GM12878 (cell line): ENCODE measurements at regions not wholly inside any gene's neighbourhood (a gene's known extent, or its start where the extent isn't known, plus 50 kb on each side); places are given as distances from the start of the nearest gene placed in this dataset.

ENCODE experiments used
- ATAC-seq: fragments of 200-7000 bp; cut with Tn5 transposase; 3 replicates; pipeline ENCODE4 v1.9.1; 2020; ENCODE audit warnings: mild to moderate bottlenecking, moderate library complexity
- BruUV-seq: library from RNA; stranded (reverse); fragments of 400-500 nt; replicated peaks from 2 replicates; lab custom pipeline; 2021; lab: Mats Ljungman, UMichigan
- CTCF ChIA-PET: fragments of 300-600 bp; sonication (Branson Sonifier 250); formaldehyde crosslinking; extraction: SDS; loops from one replicate; lab custom pipeline; 2021; ENCODE audit warnings: inconsistent platforms; lab: Yijun Ruan, JAX
- POLR2A ChIA-PET: fragments of 350-600 bp; formaldehyde crosslinking; extraction: SDS; loops from one replicate; lab custom pipeline; 2021; ENCODE audit warnings: inconsistent platforms; lab: Charles Lee
- RAD21 ChIA-PET: fragments of 300-600 bp; sonication (Branson Sonifier 250); formaldehyde crosslinking; loops from one replicate; lab custom pipeline; 2023; ENCODE audit warnings: antibody characterized with exemption; ENCODE audit not compliant: unreplicated experiment; lab: Charles Lee
- SMC1A ChIA-PET: fragments of 300-600 bp; sonication (Branson Sonifier 250); formaldehyde crosslinking; loops from one replicate; lab custom pipeline; 2023; ENCODE audit not compliant: unreplicated experiment, uncharacterized antibody; lab: Charles Lee
- DNase-seq: peaks from one replicate; pipeline ENCODE4 v3.0.0-alpha.2; 2011; ENCODE audit warnings: low read depth, low spot score
- FAIRE-seq: peaks from 3 replicates; lab custom pipeline; 2011; peaks lifted over from hg19 to GRCh38; lab: Jason Lieb, UNC
- H2AFZ ChIP-seq: 2 replicates; pipeline ENCODE4 v1.6.0; 2011; ENCODE audit warnings: low read depth, low read length, control low read depth; ENCODE audit not compliant: control insufficient read depth
- H3K27ac ChIP-seq: 2 replicates; pipeline ENCODE4 v1.5.1; 2011; ENCODE audit warnings: control low read depth; ENCODE audit not compliant: control insufficient read depth, insufficient read depth
- H3K27me3 ChIP-seq, 2 experiments: replicated peaks in 1 of 2; 2 replicates each; pipeline versions ENCODE4 v1.6.0 to v1.6.1; 2011; ENCODE audit warnings: low read length in 1 of 2; ENCODE audit not compliant: control insufficient read depth in 2 of 2, insufficient read depth in 2 of 2
- H3K36me3 ChIP-seq, 2 experiments: 2 replicates each; pipeline ENCODE4 v1.5.1; 2011; ENCODE audit warnings: low read length in 1 of 2; ENCODE audit not compliant: control insufficient read depth in 2 of 2, insufficient read depth in 2 of 2
- H3K4me1 ChIP-seq: 2 replicates; pipeline ENCODE4 v1.6.1; 2011; ENCODE audit warnings: mild to moderate bottlenecking, low read length, moderate library complexity, mixed read lengths; ENCODE audit not compliant: control insufficient read depth, insufficient read depth
- H3K4me2 ChIP-seq: 2 replicates; pipeline ENCODE4 v1.6.0; 2011; ENCODE audit warnings: control low read depth; ENCODE audit not compliant: control insufficient read depth, insufficient read depth
- H3K4me3 ChIP-seq: fragments of 200-600 bp; sonication (generic); 2 replicates; pipeline ENCODE4 v1.5.1; 2016
- H3K79me2 ChIP-seq: 2 replicates; pipeline ENCODE4 v1.6.0; 2011; ENCODE audit warnings: low read length; ENCODE audit not compliant: control insufficient read depth, insufficient read depth
- H3K9ac ChIP-seq: 2 replicates; pipeline ENCODE4 v1.8.0; 2011; ENCODE audit warnings: low read length, control low read depth, mixed read lengths; ENCODE audit not compliant: control insufficient read depth, insufficient read depth
- H3K9me3 ChIP-seq: replicated peaks from 3 replicates; pipeline ENCODE4 v1.5.1; 2011; ENCODE audit warnings: mild to moderate bottlenecking, low read length; ENCODE audit not compliant: control insufficient read depth, insufficient read depth
- H4K20me1 ChIP-seq: 2 replicates; pipeline ENCODE4 v1.6.0; 2011; ENCODE audit not compliant: control insufficient read depth, insufficient read depth
- BACH1 ChIP-seq: fragments of 450-650 bp; IDR thresholded peaks from 2 replicates; pipeline ENCODE4 v1.6.1; 2017; ENCODE audit warnings: mild to moderate bottlenecking, borderline replicate concordance
- BMI1 ChIP-seq: fragments of 450-650 bp; IDR thresholded peaks from 2 replicates; pipeline ENCODE4 v1.6.1; 2016; ENCODE audit warnings: mild to moderate bottlenecking, moderate library complexity, borderline replicate concordance
- CBX5 ChIP-seq: sonication (generic); IDR thresholded peaks from 2 replicates; pipeline ENCODE4 v1.6.1; 2016; ENCODE audit warnings: low read depth, moderate library complexity, mild to moderate bottlenecking, inconsistent platforms
- DPF2 ChIP-seq: fragments of 450-650 bp; IDR thresholded peaks from 2 replicates; pipeline ENCODE4 v1.6.1; 2017; ENCODE audit warnings: mild to moderate bottlenecking
- E2F4 ChIP-seq: IDR thresholded peaks from 2 replicates; pipeline ENCODE4 v1.6.1; 2012; ENCODE audit warnings: low read depth, low read length, improper control_type of control experiment
- ETV6 ChIP-seq, 2 experiments: fragments of 450-650 bp in 1 of 2; IDR thresholded peaks in 1 of 2; conservative IDR thresholded peaks in 1 of 2; 2 replicates each; pipeline ENCODE4 v1.6.1; 2014; ENCODE audit warnings: antibody characterized with exemption in 1 of 2, borderline replicate concordance in 1 of 2, low read depth in 1 of 2, mild to moderate bottlenecking in 1 of 2, moderate library complexity in 1 of 2
- FOXM1 ChIP-seq: IDR thresholded peaks from 2 replicates; pipeline ENCODE4 v1.6.1; 2012; ENCODE audit warnings: low read depth, mild to moderate bottlenecking, inconsistent platforms, low read length, moderate library complexity
- IRF5 ChIP-seq: fragments of 450-650 bp; IDR thresholded peaks from 2 replicates; pipeline ENCODE4 v1.6.1; 2017; ENCODE audit warnings: borderline replicate concordance
- LARP7 ChIP-seq: fragments of 450-650 bp; IDR thresholded peaks from 2 replicates; pipeline ENCODE4 v1.6.1; 2017; ENCODE audit warnings: mild to moderate bottlenecking
- PKNOX1 ChIP-seq: fragments of 450-650 bp; IDR thresholded peaks from 2 replicates; pipeline ENCODE4 v1.6.1; 2016; ENCODE audit warnings: mild to moderate bottlenecking
- TARDBP ChIP-seq: IDR thresholded peaks from 2 replicates; pipeline ENCODE4 v1.6.1; 2016; ENCODE audit warnings: borderline replicate concordance
- ZNF217 ChIP-seq: fragments of 450-650 bp; IDR thresholded peaks from 2 replicates; pipeline ENCODE4 v1.6.1; 2017; ENCODE audit warnings: antibody characterized with exemption, mild to moderate bottlenecking
- ZNF384 ChIP-seq: IDR thresholded peaks from 2 replicates; pipeline ENCODE4 v1.6.1; 2012; ENCODE audit warnings: low read depth, mild to moderate bottlenecking, low read length, improper control_type of control experiment, borderline replicate concordance
- ZNF592 ChIP-seq: fragments of 450-650 bp; IDR thresholded peaks from 2 replicates; pipeline ENCODE4 v1.6.1; 2017; ENCODE audit warnings: mild to moderate bottlenecking, moderate library complexity
- ZZZ3 ChIP-seq: IDR thresholded peaks from 2 replicates; pipeline ENCODE4 v1.6.1; 2011; ENCODE audit warnings: low read depth; ENCODE audit not compliant: control insufficient read depth, insufficient read length
- WGBS: methylation state at CpG from one replicate; pipeline ENCODE4 v1.1.6; 2016; ENCODE audit warnings: low lambda C conversion rate; ENCODE audit not compliant: insufficient replicate concordance, insufficient coverage; ENCODE audit errors: missing lambda C conversion rate; 5-methylcytosine and 5-hydroxymethylcytosine counted together
- in situ Hi-C: fragments of 300-500 bp; cut with MboI; formaldehyde crosslinking; loops from 9 replicates; pipeline ENCODE4 v1.14.3; 2018; ENCODE audit warnings: mixed read lengths
- intact Hi-C: fragments of 100-400 bp; cut with micrococcal nuclease; formaldehyde crosslinking; loops from one replicate; pipeline ENCODE4 v1.14.2; 2022; ENCODE audit not compliant: unreplicated experiment
- TF ChIP-seq, protein P1 (sequence below): IDR thresholded peaks from 2 replicates; pipeline ENCODE4 v1.6.1; 2011; ENCODE audit warnings: borderline replicate concordance, low read depth, mild to moderate bottlenecking, moderate library complexity, mixed read lengths, low read length; ENCODE audit not compliant: insufficient read depth; ENCODE audit errors: extremely low read length

DNA sequence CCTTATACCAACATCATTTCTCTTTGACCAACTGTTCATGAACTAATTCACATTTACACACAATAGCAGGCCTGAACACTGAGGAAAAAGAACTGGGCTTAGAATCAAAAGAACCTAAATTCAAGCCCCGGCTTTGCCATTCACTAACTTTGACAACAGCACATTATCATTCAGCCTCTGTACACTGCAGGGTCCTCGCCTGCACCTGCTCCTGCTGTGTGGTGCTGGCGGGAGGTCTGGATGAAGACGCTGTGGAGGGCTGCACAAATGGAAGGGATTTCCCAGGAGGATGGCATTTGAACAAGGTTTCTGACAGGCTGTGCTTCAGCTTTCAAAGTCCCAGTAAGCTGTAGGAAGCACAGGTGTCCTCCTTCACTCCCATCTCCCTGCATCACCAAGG lies 151.2 kb downstream of the ZDHHC21 start (continued):
- TF ChIP-seq, protein P1, sequence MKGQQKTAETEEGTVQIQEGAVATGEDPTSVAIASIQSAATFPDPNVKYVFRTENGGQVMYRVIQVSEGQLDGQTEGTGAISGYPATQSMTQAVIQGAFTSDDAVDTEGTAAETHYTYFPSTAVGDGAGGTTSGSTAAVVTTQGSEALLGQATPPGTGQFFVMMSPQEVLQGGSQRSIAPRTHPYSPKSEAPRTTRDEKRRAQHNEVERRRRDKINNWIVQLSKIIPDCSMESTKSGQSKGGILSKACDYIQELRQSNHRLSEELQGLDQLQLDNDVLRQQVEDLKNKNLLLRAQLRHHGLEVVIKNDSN: no peak
- TF ChIP-seq ETV6 (conservative IDR thresholded peaks at IDR 0.05 in 1 of 2, IDR thresholded peaks at IDR 0.05 in 1 of 2; ENCODE audit: borderline replicate concordance in 1 of 2, low read depth in 1 of 2) (no peak), BACH1 (no peak), DPF2 (no peak)
- TF ChIP-seq, all 136 proteins: peak for 0

- Histone ChIP-seq H3K36me3 (no peaks in the 10 kb centered on the region), H3K9ac (no peak overlapping the region), H3K79me2 (no peaks in the 10 kb centered on the region), H3K27ac (no peak overlapping the region), H3K9me3 (no peaks in the 10 kb centered on the region), H3K4me2 (no peak overlapping the region), H3K27me3 (no peaks in the 10 kb centered on the region), H2AFZ (no peak overlapping the region), H3K4me1 (no peaks in the 10 kb centered on the region), H3K4me3 (no peak overlapping the region), H4K20me1 (no peaks in the 10 kb centered on the region)
- intact Hi-C loops: no loop called here
- SMC1A ChIA-PET: no interaction called here
- RAD21 ChIA-PET: no interaction called here
- FAIRE-seq: no peak
- no TSS peak for BruUV-seq
- DNase-seq: no peak
- in situ Hi-C loops: no loop called here
- POLR2A ChIA-PET: no interaction called here
- no peak for ATAC-seq
- CTCF ChIA-PET: no interaction called here
- WGBS: 80% methylated on average over 4 of the region's 4 CpGs
- TF ChIP-seq ZNF592 (no peak), TARDBP (no peak), BMI1 (no peak), CBX5 (no peak), FOXM1 (no peak), ZNF384 (no peak), LARP7 (no peak), ZNF217 (no peak), E2F4 (no peak), ZZZ3 (no peak), IRF5 (no peak), PKNOX1 (no peak)
These were observed 154.7 kb downstream of the ZDHHC21 start for GRCh38 chr9:14538526-14538925.
